Astrocyte (in vitro differentiated cells and primary cell): ENCODE measurements at regions not wholly inside any gene's neighbourhood (a gene's known extent, or its start where the extent isn't known, plus 50 kb on each side); places are given as distances from the start of the nearest gene placed in this dataset.

Experiments used
- DNase-seq: peaks from one replicate; pipeline ENCODE4 v3.0.0-alpha.2; 2010; ENCODE audit warnings: low read depth
- FAIRE-seq: peaks from 2 replicates; lab custom pipeline; 2011; peaks lifted over from hg19 to GRCh38; lab: Jason Lieb, UNC
- H2AFZ ChIP-seq: 2 replicates; pipeline ENCODE4 v1.6.0; 2012; ENCODE audit warnings: low read depth, low read length, inconsistent platforms
- H3K27ac ChIP-seq: 2 replicates; pipeline ENCODE4 v1.5.1; 2011; ENCODE audit warnings: low read depth, low read length, inconsistent platforms
- H3K27me3 ChIP-seq: 2 replicates; pipeline ENCODE4 v1.6.0; 2011; ENCODE audit warnings: low read length, inconsistent platforms; ENCODE audit not compliant: insufficient read depth
- H3K36me3 ChIP-seq: 2 replicates; pipeline ENCODE4 v1.5.1; 2011; ENCODE audit warnings: low read length, inconsistent platforms; ENCODE audit not compliant: insufficient read depth
- H3K4me1 ChIP-seq: 2 replicates; pipeline ENCODE4 v1.5.1; 2011; ENCODE audit warnings: low read length, inconsistent platforms; ENCODE audit not compliant: insufficient read depth
- H3K4me2 ChIP-seq: 2 replicates; pipeline ENCODE4 v1.6.0; 2012; ENCODE audit warnings: low read length, inconsistent platforms
- H3K4me3 ChIP-seq: 2 replicates; pipeline ENCODE4 v1.5.1; 2011; ENCODE audit warnings: low read depth, mild to moderate bottlenecking, low read length, inconsistent platforms; ENCODE audit not compliant: insufficient read depth
- H3K79me2 ChIP-seq: 2 replicates; pipeline ENCODE4 v1.6.0; 2012; ENCODE audit warnings: mild to moderate bottlenecking, low read length, inconsistent platforms; ENCODE audit not compliant: insufficient read depth
- H3K9ac ChIP-seq: 2 replicates; pipeline ENCODE4 v1.6.0; 2012; ENCODE audit warnings: mild to moderate bottlenecking, low read length, inconsistent platforms
- H3K9me3 ChIP-seq: 2 replicates; pipeline ENCODE4 v1.5.1; 2012; ENCODE audit warnings: low read depth, mild to moderate bottlenecking, low read length, inconsistent platforms; ENCODE audit not compliant: insufficient read depth
- H4K20me1 ChIP-seq: 2 replicates; pipeline ENCODE4 v1.6.0; 2012; ENCODE audit warnings: low read length, inconsistent platforms; ENCODE audit not compliant: insufficient read depth
- H3K27ac Mint-ChIP-seq: one replicate; pipeline ENCODE4 v1.8.0; 2021; ENCODE audit warnings: mild to moderate bottlenecking, mixed read lengths; ENCODE audit not compliant: unreplicated experiment
- H3K27me3 Mint-ChIP-seq: one replicate; pipeline ENCODE4 v1.8.0; 2021; ENCODE audit warnings: low read depth, mixed read lengths; ENCODE audit not compliant: unreplicated experiment
- H3K36me3 Mint-ChIP-seq: one replicate; pipeline ENCODE4 v1.8.0; 2021; ENCODE audit warnings: low read depth, mixed read lengths; ENCODE audit not compliant: unreplicated experiment
- H3K4me1 Mint-ChIP-seq: one replicate; pipeline ENCODE4 v1.8.0; 2021; ENCODE audit warnings: low read depth, mixed read lengths; ENCODE audit not compliant: unreplicated experiment
- H3K4me3 Mint-ChIP-seq: one replicate; pipeline ENCODE4 v1.8.0; 2021; ENCODE audit warnings: mild to moderate bottlenecking, moderate library complexity, mixed read lengths; ENCODE audit not compliant: unreplicated experiment
- H3K9me3 Mint-ChIP-seq: one replicate; pipeline ENCODE4 v1.8.0; 2021; ENCODE audit warnings: mild to moderate bottlenecking, mixed read lengths; ENCODE audit not compliant: unreplicated experiment
- CTCF ChIP-seq: IDR thresholded peaks from 2 replicates; pipeline ENCODE4 v1.5.1; 2011; ENCODE audit warnings: low read depth, mild to moderate bottlenecking, inconsistent platforms, low read length, moderate library complexity; ENCODE audit not compliant: insufficient read depth
- EZH2 ChIP-seq: IDR thresholded peaks from 2 replicates; pipeline ENCODE4 v1.6.1; 2012; ENCODE audit warnings: mild to moderate bottlenecking, low read length, inconsistent platforms; ENCODE audit not compliant: insufficient read depth

- Histone ChIP-seq H3K9ac (no peak overlapping the region), H3K79me2 (no peaks in the 10 kb centered on the region), H4K20me1 (no peaks in the 10 kb centered on the region), H3K4me3 (no peak overlapping the region), H3K27me3 (peaks cover 2% of the 10 kb centered on the region), H3K4me2 (no peak overlapping the region), H3K27ac (no peak overlapping the region), H3K9me3 (no peaks in the 10 kb centered on the region), H3K36me3 (no peaks in the 10 kb centered on the region), H2AFZ (no peak overlapping the region), H3K4me1 (peaks cover 11% of the 10 kb centered on the region)
- no peak for TF ChIP-seq CTCF
- TF ChIP-seq EZH2: no peak
- Mint-ChIP-seq H3K9me3 (peaks cover 2% of the 10 kb centered on the region), H3K36me3 (peaks cover 2% of the 10 kb centered on the region), H3K27me3 (no peaks in the 10 kb centered on the region), H3K27ac (no peak overlapping the region), H3K4me3 (no peak overlapping the region), H3K4me1 (peaks cover 9% of the 10 kb centered on the region)
- FAIRE-seq (no peak), DNase-seq (no peak)
Observed at GRCh38 chr6:3981917-3982316, 97.0 kb downstream of the FAM217A start.

DNA sequence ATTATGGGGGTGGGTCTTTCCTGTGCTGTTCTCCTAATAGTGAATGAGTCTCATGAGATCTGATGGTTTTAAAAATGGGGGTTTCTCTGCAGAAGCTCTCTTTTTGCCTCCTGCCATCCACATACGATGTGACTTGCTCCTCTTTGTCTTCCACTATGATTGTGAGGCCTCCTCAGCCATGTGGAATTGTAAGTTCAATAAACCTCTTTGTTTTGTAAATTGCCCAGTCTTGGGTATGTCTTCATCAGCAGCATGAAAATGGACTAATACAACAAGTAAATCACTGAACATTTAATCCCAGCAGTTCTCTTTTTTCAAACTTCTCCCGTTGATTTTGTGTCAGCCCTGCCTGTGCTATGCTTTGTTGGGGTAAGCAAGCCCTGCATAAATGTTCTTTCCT lies 95.2 kb downstream of the FAM217A start:
- Histone ChIP-seq H3K27me3 (peaks cover 2% of the 10 kb centered on the region), H3K27ac (no peak overlapping the region), H4K20me1 (no peaks in the 10 kb centered on the region), H3K36me3 (no peaks in the 10 kb centered on the region), H3K79me2 (no peaks in the 10 kb centered on the region), H3K4me2 (no peak overlapping the region), H3K9me3 (no peaks in the 10 kb centered on the region), H2AFZ (no peak overlapping the region), H3K9ac (no peak overlapping the region), H3K4me1 (peaks cover 13% of the 10 kb centered on the region), H3K4me3 (no peak overlapping the region)
- peaks cover 2% of the 10 kb centered on the region for H3K36me3 Mint-ChIP-seq
- no peak for DNase-seq
- H3K27ac Mint-ChIP-seq: no peak overlapping the region
- TF ChIP-seq EZH2: no peak
- TF ChIP-seq CTCF: no peak
- no peak for FAIRE-seq
- H3K4me1 Mint-ChIP-seq: peaks cover 11% of the 10 kb centered on the region
- no peak overlapping the region for H3K4me3 Mint-ChIP-seq
- peaks cover 2% of the 10 kb centered on the region for H3K9me3 Mint-ChIP-seq
- H3K27me3 Mint-ChIP-seq: no peaks in the 10 kb centered on the region

DNA sequence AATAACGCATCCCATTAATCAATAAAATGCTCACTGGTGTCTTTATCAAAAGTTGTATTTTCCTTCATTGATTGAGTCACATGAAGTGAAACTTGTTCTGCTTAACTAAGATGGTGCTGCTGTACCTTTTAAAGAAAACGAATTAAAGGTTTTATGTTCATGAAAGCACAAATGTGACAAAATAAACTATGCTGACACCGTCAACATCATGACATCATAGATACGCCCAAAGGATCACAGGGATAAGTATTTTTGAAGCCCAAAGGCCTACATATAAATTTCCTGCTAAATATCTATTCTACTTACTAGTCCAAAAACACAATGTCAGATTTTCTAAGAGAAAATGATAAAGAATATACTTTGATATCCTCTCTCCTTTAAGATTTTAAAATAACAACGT lies 94.4 kb downstream of the FAM217A start:
- FAIRE-seq: peak; percentile 23
- no peak for TF ChIP-seq CTCF
- no peak for TF ChIP-seq EZH2

More for the DNA sequence above, 94.4 kb downstream of the FAM217A start:
- Mint-ChIP-seq H3K27ac (no peak overlapping the region), H3K4me3 (no peak overlapping the region), H3K36me3 (peaks cover 2% of the 10 kb centered on the region), H3K27me3 (no peaks in the 10 kb centered on the region), H3K4me1 (peaks cover 11% of the 10 kb centered on the region), H3K9me3 (peaks cover 2% of the 10 kb centered on the region)
- Histone ChIP-seq H3K79me2 (no peaks in the 10 kb centered on the region), H4K20me1 (no peaks in the 10 kb centered on the region), H3K9me3 (no peaks in the 10 kb centered on the region), H2AFZ (no peak overlapping the region), H3K4me2 (no peak overlapping the region), H3K27ac (no peak overlapping the region), H3K27me3 (peaks cover under 1% of the 10 kb centered on the region), H3K9ac (no peak overlapping the region), H3K36me3 (no peaks in the 10 kb centered on the region), H3K4me1 (peaks cover 13% of the 10 kb centered on the region), H3K4me3 (no peak overlapping the region)
- no peak for DNase-seq
